Loucy (cell line): ENCODE measurements at regions not wholly inside any gene's neighbourhood (a gene's known extent, or its start where the extent isn't known, plus 50 kb on each side); places are given as distances from the start of the nearest gene placed in this dataset.

Source experiments
- CTCF ChIP-seq: fragments of 200-600 bp; sonication (generic); conservative IDR thresholded peaks from 2 replicates; pipeline ENCODE4 v1.5.1; 2014; ENCODE audit warnings: mild to moderate bottlenecking, antibody characterized with exemption, low read length
- EZH2phosphoT487 ChIP-seq: fragments of 200-600 bp; IDR thresholded peaks from 2 replicates; pipeline ENCODE4 v1.6.1; 2018; ENCODE audit warnings: antibody characterized with exemption, mild to moderate bottlenecking, moderate library complexity, borderline replicate concordance

GRCh38 chr14:95402176-95402575, 82.5 kb upstream of the CLMN start:
- no peak for TF ChIP-seq CTCF
- no peak for TF ChIP-seq EZH2phosphoT487
